ENCODE measurements at regions not wholly inside any gene's neighbourhood (a gene's known extent, or its start where the extent isn't known, plus 50 kb on each side); places are given as distances from the start of the nearest gene placed in this dataset.
A peak's percentile ranks its signal among the peaks of the same experiment; 100 is the strongest.

- H3K27me3 ChIP-seq: no peaks in the 10 kb centered on the region
- no peak overlapping the region for H3K27ac ChIP-seq
- ATAC-seq: no peak
These were observed 52.9 kb upstream of the ZNF366 start for GRCh38 chr5:72559866-72560766.

GRCh38 chr5:72558383-72558782 lies 51.2 kb upstream of the ZNF366 start:
- no peaks in the 10 kb centered on the region for H3K27me3 ChIP-seq
- H3K4me1 ChIP-seq: peaks cover 0 to 24% (median 11%) of the 10 kb centered on the region in 3 donors
- H3K27ac ChIP-seq: no peak overlapping the region
- ATAC-seq: no peak
- TF ChIP-seq EP300 (IDR thresholded peaks at IDR 0.05): no peak
- WGBS, 2 donors (ENCODE audit: low coverage in 1 of 2): 56 to 83% methylated on average over 1 to 2 of the region's 2 CpGs
- no peaks in the 10 kb centered on the region for H3K9me3 ChIP-seq
- no peaks in the 10 kb centered on the region for H3K36me3 ChIP-seq
- H3K4me3 ChIP-seq: no peak overlapping the region

More at GRCh38 chr5:72559866-72560766, 52.9 kb upstream of the ZNF366 start:
- TF ChIP-seq EP300 (IDR thresholded peaks at IDR 0.05): no peak
- no peak for TF ChIP-seq CTCF (IDR thresholded peaks at IDR 0.05)
- no peak for TF ChIP-seq POLR2A (IDR thresholded peaks at IDR 0.05)
- no peak for TF ChIP-seq POLR2AphosphoS5 (IDR thresholded peaks at IDR 0.05)
- peaks cover 0 to 24% (median 11%) of the 10 kb centered on the region in 3 donors for H3K4me1 ChIP-seq
- no peaks in the 10 kb centered on the region for H3K9me3 ChIP-seq
- WGBS, 2 donors (ENCODE audit: low coverage in 1 of 2): 75 to 82% methylated on average over 2 to 5 of the region's 5 CpGs
- H3K36me3 ChIP-seq: no peaks in the 10 kb centered on the region
- no peak overlapping the region for H3K4me3 ChIP-seq

- 55 to 83% methylated on average over 10 to 11 of the region's 11 CpGs for WGBS, 2 donors (ENCODE audit: low coverage in 1 of 2)
- Histone ChIP-seq H3K27ac (peak overlapping the region in 2 of 4 donors; percentile 70 to 81), H3K9me3 (no peaks in the 10 kb centered on the region)
These were observed 50.8 kb upstream of the ZNF366 start for GRCh38 chr5:72558046-72558336.

GRCh38 chr5:72557167-72558045 lies 50.2 kb upstream of the ZNF366 start:
- ATAC-seq: no peak
- H3K27ac ChIP-seq: peak overlapping the region; percentile 8 to 81 (median 68)
- 42 to 65% methylated on average over 13 to 18 of the region's 18 CpGs for WGBS, 2 donors (ENCODE audit: low coverage in 1 of 2)
- H3K9me3 ChIP-seq: no peaks in the 10 kb centered on the region
- no peaks in the 10 kb centered on the region for H3K27me3 ChIP-seq
- H3K4me3 ChIP-seq: peak overlapping the region; percentile 23 to 48
- no peaks in the 10 kb centered on the region for H3K36me3 ChIP-seq
- peaks cover 0 to 24% (median 11%) of the 10 kb centered on the region in 3 donors for H3K4me1 ChIP-seq
- TF ChIP-seq POLR2AphosphoS5 (IDR thresholded peaks at IDR 0.05) (no peak), POLR2A (IDR thresholded peaks at IDR 0.05) (no peak), CTCF (IDR thresholded peaks at IDR 0.05) (no peak), EP300 (IDR thresholded peaks at IDR 0.05) (no peak)

More at GRCh38 chr5:72558046-72558336, 50.8 kb upstream of the ZNF366 start:
- TF ChIP-seq EP300 (IDR thresholded peaks at IDR 0.05): no peak
- TF ChIP-seq POLR2AphosphoS5 (IDR thresholded peaks at IDR 0.05): no peak
- TF ChIP-seq POLR2A (IDR thresholded peaks at IDR 0.05): no peak
- no peak for TF ChIP-seq CTCF (IDR thresholded peaks at IDR 0.05)
- ATAC-seq: no peak
- no peaks in the 10 kb centered on the region for H3K36me3 ChIP-seq
- H3K27me3 ChIP-seq: no peaks in the 10 kb centered on the region
- no peak overlapping the region for H3K4me3 ChIP-seq
- H3K4me1 ChIP-seq: peaks cover 0 to 24% (median 11%) of the 10 kb centered on the region in 3 donors

All from gastroesophageal sphincter (tissue), 4 donors.